A549 (cell line): ENCODE measurements at regions not wholly inside any gene's neighbourhood (a gene's known extent, or its start where the extent isn't known, plus 50 kb on each side); places are given as distances from the start of the nearest gene placed in this dataset.

ENCODE experiments used
- ATAC-seq, 2 experiments: fragments of 200-7000 bp in 1 of 2; fragments of >200 bp in 1 of 2; cut with Nextera tagmentation in 1 of 2; cut with Tn5 transposase in 1 of 2; 3 replicates each; pipeline versions ENCODE4 v1.8.0 to v1.9.1; 2018 to 2020; ENCODE audit warnings: mild to moderate bottlenecking in 1 of 2, moderate library complexity in 1 of 2
- CTCF ChIA-PET: fragments of 300-600 bp; sonication (Branson Sonifier 250); formaldehyde crosslinking; extraction: SDS; loops from one replicate; lab custom pipeline; 2021; ENCODE audit warnings: antibody characterized with exemption, inconsistent platforms; lab: Yijun Ruan, JAX
- POLR2A ChIA-PET: fragments of 350-600 bp; formaldehyde crosslinking; extraction: SDS; loops from one replicate; lab custom pipeline; 2021; ENCODE audit warnings: antibody characterized with exemption, inconsistent platforms; lab: Yijun Ruan, JAX
- DNase-seq, 2 experiments: peaks; one replicate each; pipeline versions ENCODE4 v3.0.0 to v3.0.0-alpha.2; 2011 to 2016; ENCODE audit warnings: low read depth in 1 of 2, low spot score in 1 of 2
- FAIRE-seq: peaks from 2 replicates; lab custom pipeline; 2011; peaks lifted over from hg19 to GRCh38; lab: Jason Lieb, UNC
- H3K27ac ChIP-seq, 2 experiments: fragments of >200 bp; sonication (Bioruptor Twin); formaldehyde crosslinking; 3 replicates each; pipeline ENCODE4 v1.5.1; 2016 to 2017
- H3K4me1 ChIP-seq: fragments of >200 bp; sonication (Bioruptor Twin); formaldehyde crosslinking; 3 replicates; pipeline ENCODE4 v1.6.1; 2016
- H3K4me2 ChIP-seq: fragments of >200 bp; sonication (Bioruptor Twin); formaldehyde crosslinking; 3 replicates; pipeline ENCODE4 v1.6.1; 2016
- H3K4me3 ChIP-seq: fragments of >200 bp; sonication (Bioruptor Twin); formaldehyde crosslinking; 3 replicates; pipeline ENCODE4 v1.5.1; 2016
- H3K9me3 ChIP-seq: fragments of >200 bp; sonication (Bioruptor Twin); formaldehyde crosslinking; 3 replicates; pipeline ENCODE4 v1.6.1; 2016
- ATOH8 ChIP-seq: fragments of 250-450 bp; sonication (Bioruptor Pico); IDR thresholded peaks from 2 replicates; pipeline ENCODE4 v1.5.0; 2020; ENCODE audit warnings: low read depth, mild to moderate bottlenecking, moderate library complexity
- CHD2 ChIP-seq: fragments of 150-350 bp; IDR thresholded peaks from 2 replicates; pipeline ENCODE4 v1.6.1; 2014; ENCODE audit warnings: low read length; ENCODE audit not compliant: partially characterized antibody
- CTCF ChIP-seq: fragments of >200 bp; sonication (Bioruptor Twin); formaldehyde crosslinking; IDR thresholded peaks from 3 replicates; pipeline ENCODE4 v1.5.1; 2016
- E2F6 ChIP-seq: IDR thresholded peaks from 2 replicates; pipeline ENCODE4 v1.6.1; 2012; ENCODE audit warnings: low read depth, borderline replicate concordance
- EHF ChIP-seq: fragments of 250-450 bp; sonication (Bioruptor Pico); IDR thresholded peaks from 2 replicates; pipeline ENCODE4 v1.5.0; 2020; ENCODE audit warnings: mild to moderate bottlenecking
- EHMT2 ChIP-seq: fragments of 200-600 bp; sonication (generic); IDR thresholded peaks from 2 replicates; pipeline ENCODE4 v1.6.1; 2016; ENCODE audit warnings: antibody characterized with exemption, low read depth, mild to moderate bottlenecking, moderate library complexity
- EP300 ChIP-seq, 2 experiments: fragments of >200 bp; sonication (Bioruptor Twin); formaldehyde crosslinking; IDR thresholded peaks; 2 replicates in 1 of 2; 3 replicates in 1 of 2; pipeline ENCODE4 v1.6.1; 2016 to 2017
- ESRRA ChIP-seq: fragments of 150-350 bp; IDR thresholded peaks from 2 replicates; pipeline ENCODE4 v1.6.1; 2014; ENCODE audit warnings: mild to moderate bottlenecking, low read length, borderline replicate concordance
- FOSL2 ChIP-seq, 2 experiments: fragments of 450-650 bp in 1 of 2; fragments of >200 bp in 1 of 2; sonication (Bioruptor Twin) in 1 of 2; formaldehyde crosslinking; IDR thresholded peaks; 2 replicates each; pipeline versions ENCODE4 v1.5.0 to v1.6.1; 2016 to 2020; ENCODE audit warnings: mild to moderate bottlenecking in 1 of 2, moderate library complexity in 1 of 2
- FOXS1 ChIP-seq: fragments of 250-450 bp; sonication (Bioruptor Pico); IDR thresholded peaks from 2 replicates; pipeline ENCODE4 v1.5.0; 2020; ENCODE audit warnings: mild to moderate bottlenecking, moderate library complexity
- HOXB13 ChIP-seq: fragments of 250-450 bp; sonication (Bioruptor Pico); IDR thresholded peaks from 2 replicates; pipeline ENCODE4 v1.5.0; 2020; ENCODE audit warnings: low read depth, mild to moderate bottlenecking, moderate library complexity
- JUNB ChIP-seq: fragments of >200 bp; sonication (Bioruptor Twin); formaldehyde crosslinking; IDR thresholded peaks from 2 replicates; pipeline ENCODE4 v1.6.1; 2016
- MAFK ChIP-seq: fragments of 450-650 bp; IDR thresholded peaks from 2 replicates; pipeline ENCODE4 v1.6.1; 2014; ENCODE audit not compliant: partially characterized antibody
- NFE2L2 ChIP-seq: fragments of 150-350 bp; conservative IDR thresholded peaks from 2 replicates; pipeline ENCODE4 v1.6.1; 2014; ENCODE audit warnings: low read length
- REST ChIP-seq: fragments of 200-600 bp; sonication (generic); IDR thresholded peaks from 2 replicates; pipeline ENCODE4 v1.6.1; 2016; ENCODE audit warnings: antibody characterized with exemption, mild to moderate bottlenecking, moderate library complexity
- SREBF2 ChIP-seq: fragments of 450-650 bp; IDR thresholded peaks from 2 replicates; pipeline ENCODE4 v1.6.1; 2014; ENCODE audit warnings: mild to moderate bottlenecking, moderate library complexity
- TFCP2L1 ChIP-seq: fragments of 250-450 bp; sonication (Bioruptor Pico); IDR thresholded peaks from 2 replicates; pipeline ENCODE4 v1.5.0; 2021; ENCODE audit warnings: mild to moderate bottlenecking
- ZFP36 ChIP-seq: fragments of 450-650 bp; IDR thresholded peaks from 2 replicates; pipeline ENCODE4 v1.6.1; 2014; ENCODE audit warnings: borderline replicate concordance; ENCODE audit not compliant: partially characterized antibody
- ZNF302 ChIP-seq: fragments of 250-450 bp; sonication (Bioruptor Pico); IDR thresholded peaks from 2 replicates; pipeline ENCODE4 v1.9.0; 2021; ENCODE audit warnings: inconsistent platforms, mild to moderate bottlenecking, moderate library complexity
- WGBS: methylation state at CpG from one replicate; pipeline ENCODE4 v1.1.6; 2017; ENCODE audit errors: missing lambda C conversion rate; 5-methylcytosine and 5-hydroxymethylcytosine counted together
- TF ChIP-seq, protein P1 (sequence below): fragments of >200 bp; sonication (Bioruptor Twin); formaldehyde crosslinking; IDR thresholded peaks from 3 replicates; pipeline ENCODE4 v1.6.1; 2016

GRCh38 chr13:34435338-34435737 lies 506.7 kb upstream of the NBEA start:
- 27% methylated on average over 3 of the region's 3 CpGs for WGBS
- FAIRE-seq (no peak), DNase-seq (peak in 1 of 2 experiments; percentile 38), ATAC-seq (peak; percentile 47 to 79; a peak in 4 of 6 replicates)
- Histone ChIP-seq H3K27ac (0 out of 6 replicates have a peak overlapping the region, but pooled peaks of 1 of the 2 experiments have one; percentile 17), H3K4me2 (peak overlapping the region; percentile 0; the same call in 1 of the 3 replicates), H3K4me1 (peaks cover 5% of the 10 kb centered on the region; the same call in 1 of the 3 replicates), H3K9me3 (no peaks in the 10 kb centered on the region), H3K4me3 (no peak overlapping the region)
- ChIA-PET CTCF (interaction anchor here (0.5 kb wide), 1 partner anchor 22 kb away, joined by 3 read pairs; no protein-coding TSS in a partner anchor), POLR2A (no interaction called here)
- TF ChIP-seq FOSL2 (IDR thresholded peaks at IDR 0.05) (no peak), FOSL2 (CRISPR knock-in tag; IDR thresholded peaks at IDR 0.05) (peak; percentile 70), MAFK (no peak), ZFP36 (no peak)

GRCh38 chr13:34437873-34438272 lies 504.2 kb upstream of the NBEA start:
- Histone ChIP-seq H3K4me2 (no peak overlapping the region), H3K27ac (no peak overlapping the region), H3K9me3 (no peaks in the 10 kb centered on the region), H3K4me3 (no peak overlapping the region), H3K4me1 (peaks cover 5% of the 10 kb centered on the region; the same call in 1 of the 3 replicates)
- POLR2A ChIA-PET = no interaction called here
- FAIRE-seq = no peak
- no peak for TF ChIP-seq EHMT2
- no peak for TF ChIP-seq NFE2L2
- TF ChIP-seq ESRRA = no peak
- TF ChIP-seq EP300 (IDR thresholded peaks at IDR 0.05) = no peak
- no peak for TF ChIP-seq CHD2
- no peak for TF ChIP-seq TFCP2L1
- TF ChIP-seq, protein P1, sequence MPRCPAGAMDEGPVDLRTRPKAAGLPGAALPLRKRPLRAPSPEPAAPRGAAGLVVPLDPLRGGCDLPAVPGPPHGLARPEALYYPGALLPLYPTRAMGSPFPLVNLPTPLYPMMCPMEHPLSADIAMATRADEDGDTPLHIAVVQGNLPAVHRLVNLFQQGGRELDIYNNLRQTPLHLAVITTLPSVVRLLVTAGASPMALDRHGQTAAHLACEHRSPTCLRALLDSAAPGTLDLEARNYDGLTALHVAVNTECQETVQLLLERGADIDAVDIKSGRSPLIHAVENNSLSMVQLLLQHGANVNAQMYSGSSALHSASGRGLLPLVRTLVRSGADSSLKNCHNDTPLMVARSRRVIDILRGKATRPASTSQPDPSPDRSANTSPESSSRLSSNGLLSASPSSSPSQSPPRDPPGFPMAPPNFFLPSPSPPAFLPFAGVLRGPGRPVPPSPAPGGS = no peak
- no peak for TF ChIP-seq HOXB13
- no peak for TF ChIP-seq CTCF
- no peak for TF ChIP-seq REST
- no peak for TF ChIP-seq EHF (CRISPR knock-in tag)
- TF ChIP-seq SREBF2 = no peak
- TF ChIP-seq FOXS1 (CRISPR knock-in tag) = no peak
- no peak for TF ChIP-seq ATOH8
- no peak for TF ChIP-seq ZNF302 (CRISPR knock-in tag)
- TF ChIP-seq E2F6 = no peak
- TF ChIP-seq JUNB = no peak
- no peak for DNase-seq
- CTCF ChIA-PET = no interaction called here
- no peak for ATAC-seq
